Neural cell (in vitro differentiated cells): ENCODE measurements at regions not wholly inside any gene's neighbourhood (a gene's known extent, or its start where the extent isn't known, plus 50 kb on each side); places are given as distances from the start of the nearest gene placed in this dataset.

Source experiments
- H2AFZ ChIP-seq: fragments of 200-600, 300-800 bp; sonication (generic), shearing (Covaris generic); 2 replicates; pipeline ENCODE4 v1.6.0; 2014; ENCODE audit warnings: low read depth, mild to moderate bottlenecking, antibody characterized with exemption, low read length, moderate library complexity
- H3F3A ChIP-seq: fragments of 200-600 bp; shearing (Covaris generic); 2 replicates; pipeline ENCODE4 v1.6.1; 2016; ENCODE audit warnings: mild to moderate bottlenecking, moderate library complexity, mixed read lengths, antibody characterized with exemption, low read length; ENCODE audit not compliant: insufficient read depth, poor library complexity, severe bottlenecking
- H3K27ac ChIP-seq: fragments of 200-600, 300-800 bp; sonication (generic), shearing (Covaris generic); 2 replicates; pipeline ENCODE4 v1.5.1; 2014; ENCODE audit warnings: mild to moderate bottlenecking, low read length, moderate library complexity
- H3K27me3 ChIP-seq: fragments of 300-800, 200-600 bp; sonication (generic), shearing (Covaris generic); 2 replicates; pipeline ENCODE4 v1.6.0; 2014; ENCODE audit warnings: mild to moderate bottlenecking, low read depth, low read length, moderate library complexity; ENCODE audit not compliant: insufficient read depth
- H3K36me3 ChIP-seq: fragments of 300-800, 200-600 bp; sonication (generic), shearing (Covaris generic); 2 replicates; pipeline ENCODE4 v1.5.1; 2014; ENCODE audit warnings: mild to moderate bottlenecking, antibody characterized with exemption, low read length, moderate library complexity; ENCODE audit not compliant: insufficient read depth
- H3K4me2 ChIP-seq: fragments of 300-800, 200-600 bp; sonication (generic), shearing (Covaris generic); 2 replicates; pipeline ENCODE4 v1.6.0; 2014; ENCODE audit warnings: mild to moderate bottlenecking, low read length
- H3K4me3 ChIP-seq: fragments of 300-800, 200-600 bp; sonication (generic), shearing (Covaris generic); 2 replicates; pipeline ENCODE4 v1.5.1; 2014; ENCODE audit warnings: mild to moderate bottlenecking, low read length, moderate library complexity
- H3K79me2 ChIP-seq: fragments of 200-600 bp; shearing (Covaris generic); replicated peaks from 2 replicates; pipeline ENCODE4 v1.6.0; 2014; ENCODE audit warnings: mild to moderate bottlenecking, low read length, moderate library complexity; ENCODE audit not compliant: insufficient read depth
- H3K9ac ChIP-seq: fragments of 300-800, 200-600 bp; sonication (generic), shearing (Covaris generic); 2 replicates; pipeline ENCODE4 v1.6.1; 2016; ENCODE audit warnings: mild to moderate bottlenecking, low read length, mixed read lengths
- H3K9me2 ChIP-seq: fragments of 200-600 bp; shearing (Covaris generic); 2 replicates; pipeline ENCODE4 v1.6.1; 2016; ENCODE audit warnings: mild to moderate bottlenecking, low read length, mixed read lengths; ENCODE audit not compliant: insufficient read depth
- H3K9me3 ChIP-seq: fragments of 200-600, 300-800 bp; sonication (generic), shearing (Covaris generic); 2 replicates; pipeline ENCODE4 v1.6.1; 2016; ENCODE audit warnings: mild to moderate bottlenecking, mixed run types, low read length, moderate library complexity, mixed read lengths
- H4K20me1 ChIP-seq: fragments of 200-600 bp; shearing (Covaris generic); 2 replicates; pipeline ENCODE4 v1.6.1; 2016; ENCODE audit warnings: mild to moderate bottlenecking, mixed run types; ENCODE audit not compliant: insufficient read depth
- EP300 ChIP-seq: fragments of 450-650 bp; conservative IDR thresholded peaks from 2 replicates; pipeline ENCODE4 v1.6.1; 2014; ENCODE audit warnings: antibody characterized with exemption, mild to moderate bottlenecking, moderate library complexity; ENCODE audit not compliant: poor library complexity, severe bottlenecking
- EZH2 ChIP-seq: fragments of 200-600, 300-800 bp; shearing (Covaris generic), sonication (generic); IDR thresholded peaks from 2 replicates; pipeline ENCODE4 v1.6.1; 2014; ENCODE audit warnings: antibody characterized with exemption, low read length, borderline replicate concordance, mild to moderate bottlenecking; ENCODE audit not compliant: insufficient read depth, poor library complexity, severe bottlenecking
- MXI1 ChIP-seq: fragments of 450-650 bp; conservative IDR thresholded peaks from 2 replicates; pipeline ENCODE4 v1.6.1; 2014; ENCODE audit warnings: antibody characterized with exemption, mild to moderate bottlenecking; ENCODE audit not compliant: poor library complexity, severe bottlenecking
- POLR2AphosphoS5 ChIP-seq: IDR thresholded peaks from 2 replicates; pipeline ENCODE4 v1.6.1; 2012
- SMC3 ChIP-seq: fragments of 450-650 bp; conservative IDR thresholded peaks from 2 replicates; pipeline ENCODE4 v1.6.1; 2014; ENCODE audit warnings: antibody characterized with exemption, mild to moderate bottlenecking, moderate library complexity; ENCODE audit not compliant: poor library complexity
- TAF1 ChIP-seq: IDR thresholded peaks from 2 replicates; pipeline ENCODE4 v1.6.1; 2012; ENCODE audit warnings: low read depth
- TF ChIP-seq, protein P1 (sequence below): fragments of 450-650 bp; IDR thresholded peaks from 2 replicates; pipeline ENCODE4 v1.5.1; 2014; ENCODE audit warnings: antibody characterized with exemption, mild to moderate bottlenecking, moderate library complexity; ENCODE audit not compliant: poor library complexity, severe bottlenecking

DNA sequence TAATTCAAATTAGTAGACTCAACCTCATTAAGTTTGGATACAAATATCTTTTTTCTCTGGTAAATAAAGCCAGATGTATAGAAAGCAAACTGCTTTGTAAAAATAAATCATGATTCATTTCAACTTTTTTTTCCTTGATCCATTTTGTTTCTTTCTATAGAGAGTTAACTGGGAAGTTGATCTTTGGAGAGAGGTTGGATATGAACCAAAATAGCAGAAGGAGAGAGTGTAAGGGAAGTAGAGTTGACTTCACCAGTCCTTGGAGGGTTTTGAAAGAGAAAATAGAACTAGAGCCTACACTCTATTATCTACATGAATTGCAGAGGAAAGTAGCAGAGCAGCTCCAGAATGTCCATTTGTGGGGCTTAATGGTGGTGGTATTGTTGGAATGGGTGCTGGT is 243.8 kb downstream of the ADGRL2 start:
- Histone ChIP-seq H3K9ac (no peak overlapping the region), H4K20me1 (no peaks in the 10 kb centered on the region), H2AFZ (no peak overlapping the region), H3K27ac (no peak overlapping the region), H3K4me2 (no peak overlapping the region), H3F3A (no peaks in the 10 kb centered on the region), H3K79me2 (no peaks in the 10 kb centered on the region), H3K4me3 (no peak overlapping the region), H3K27me3 (no peaks in the 10 kb centered on the region), H3K36me3 (no peaks in the 10 kb centered on the region), H3K9me3 (no peaks in the 10 kb centered on the region), H3K9me2 (no peaks in the 10 kb centered on the region)
- TF ChIP-seq MXI1 (no peak), POLR2AphosphoS5 (no peak), TAF1 (no peak), EZH2 (no peak), SMC3 (no peak), EP300 (no peak)
- TF ChIP-seq, protein P1, sequence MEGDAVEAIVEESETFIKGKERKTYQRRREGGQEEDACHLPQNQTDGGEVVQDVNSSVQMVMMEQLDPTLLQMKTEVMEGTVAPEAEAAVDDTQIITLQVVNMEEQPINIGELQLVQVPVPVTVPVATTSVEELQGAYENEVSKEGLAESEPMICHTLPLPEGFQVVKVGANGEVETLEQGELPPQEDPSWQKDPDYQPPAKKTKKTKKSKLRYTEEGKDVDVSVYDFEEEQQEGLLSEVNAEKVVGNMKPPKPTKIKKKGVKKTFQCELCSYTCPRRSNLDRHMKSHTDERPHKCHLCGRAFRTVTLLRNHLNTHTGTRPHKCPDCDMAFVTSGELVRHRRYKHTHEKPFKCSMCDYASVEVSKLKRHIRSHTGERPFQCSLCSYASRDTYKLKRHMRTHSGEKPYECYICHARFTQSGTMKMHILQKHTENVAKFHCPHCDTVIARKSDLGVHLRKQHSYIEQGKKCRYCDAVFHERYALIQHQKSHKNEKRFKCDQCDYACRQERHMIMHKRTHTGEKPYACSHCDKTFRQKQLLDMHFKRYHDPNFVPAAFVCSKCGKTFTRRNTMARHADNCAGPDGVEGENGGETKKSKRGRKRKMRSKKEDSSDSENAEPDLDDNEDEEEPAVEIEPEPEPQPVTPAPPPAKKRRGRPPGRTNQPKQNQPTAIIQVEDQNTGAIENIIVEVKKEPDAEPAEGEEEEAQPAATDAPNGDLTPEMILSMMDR: no peak

DNA sequence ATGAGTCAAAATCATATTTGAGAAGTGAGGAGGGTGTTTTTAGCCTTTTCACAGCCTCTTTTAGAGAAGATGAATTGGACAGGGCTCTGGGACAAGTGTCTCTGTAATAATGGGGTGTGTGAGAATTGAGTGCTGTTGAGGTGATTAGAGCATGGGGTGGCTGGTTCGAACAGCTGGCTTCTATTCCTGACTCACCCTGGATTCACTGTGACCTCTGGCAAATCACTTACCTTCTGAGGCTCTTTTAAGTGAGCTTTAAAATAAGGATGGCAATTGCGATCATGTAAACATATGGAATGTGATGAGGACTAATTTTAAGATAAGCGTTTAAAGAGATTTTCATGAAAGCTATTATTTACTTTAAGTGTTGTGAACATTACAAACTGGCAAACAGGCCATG is 243.4 kb downstream of the ADGRL2 start:
- no peak overlapping the region for H3K9ac ChIP-seq
- no peak overlapping the region for H2AFZ ChIP-seq
- H3K9me3 ChIP-seq: no peaks in the 10 kb centered on the region

More for the DNA sequence above, 243.4 kb downstream of the ADGRL2 start:
- no peaks in the 10 kb centered on the region for H3K27me3 ChIP-seq
- no peak overlapping the region for H3K4me2 ChIP-seq
- TF ChIP-seq SMC3: no peak
- no peak for TF ChIP-seq EP300
- TF ChIP-seq, protein P1: no peak
- TF ChIP-seq POLR2AphosphoS5: no peak
- H3K9me2 ChIP-seq: no peaks in the 10 kb centered on the region
- no peaks in the 10 kb centered on the region for H3F3A ChIP-seq
- H3K79me2 ChIP-seq: no peaks in the 10 kb centered on the region
- H4K20me1 ChIP-seq: no peaks in the 10 kb centered on the region
- no peaks in the 10 kb centered on the region for H3K36me3 ChIP-seq
- H3K27ac ChIP-seq: no peak overlapping the region
- H3K4me3 ChIP-seq: no peak overlapping the region
